SK-N-SH (cell line): ENCODE measurements at regions not wholly inside any gene's neighbourhood (a gene's known extent, or its start where the extent isn't known, plus 50 kb on each side); places are given as distances from the start of the nearest gene placed in this dataset.

Experiments used
- CTCF ChIA-PET: fragments of 300-600, 350-600 bp; formaldehyde crosslinking; extraction: SDS; loops from one replicate; lab custom pipeline; 2021; lab: Yijun Ruan, JAX
- POLR2A ChIA-PET: fragments of 350-600 bp; sonication (Branson Sonifier 250); formaldehyde crosslinking; extraction: SDS; loops from one replicate; lab custom pipeline; 2020; ENCODE audit warnings: antibody characterized with exemption, inconsistent platforms; lab: Yijun Ruan, JAX
- DNase-seq: peaks from one replicate; pipeline ENCODE4 v3.0.0; 2012
- H2AFZ ChIP-seq: fragments of 200-600 bp; sonication (generic); 2 replicates; pipeline ENCODE4 v1.8.1; 2016; ENCODE audit warnings: antibody characterized with exemption, mild to moderate bottlenecking, low read depth
- H3F3A ChIP-seq: fragments of 200-600 bp; sonication (generic); replicated peaks from 2 replicates; pipeline ENCODE3; 2016; ENCODE audit warnings: antibody characterized with exemption, mild to moderate bottlenecking; ENCODE audit not compliant: insufficient read depth
- H3K27ac ChIP-seq, 2 experiments: fragments of 200-500 bp in 1 of 2; fragments of 200-600 bp in 1 of 2; sonication (Bioruptor generic) in 1 of 2; sonication (generic), shearing (Covaris generic) in 1 of 2; 2 replicates each; pipeline versions ENCODE4 v1.5.1 to v1.6.1; 2014 to 2016; ENCODE audit warnings: low read depth in 2 of 2, inconsistent platforms in 1 of 2, low read length in 1 of 2, mild to moderate bottlenecking in 1 of 2, mixed read lengths in 1 of 2
- H3K27me3 ChIP-seq: fragments of 200-600 bp; sonication (generic), shearing (Covaris generic); 2 replicates; pipeline ENCODE4 v1.6.1; 2016; ENCODE audit warnings: mixed run types; ENCODE audit not compliant: insufficient read depth
- H3K36me3 ChIP-seq, 2 experiments: fragments of 200-500 bp in 1 of 2; fragments of 200-600 bp in 1 of 2; sonication (Bioruptor generic) in 1 of 2; sonication (generic) in 1 of 2; replicated peaks in 1 of 2; 2 replicates each; pipeline versions ENCODE3 to v1.5.1; 2014 to 2016; ENCODE audit warnings: low read length in 1 of 2, mild to moderate bottlenecking in 1 of 2; ENCODE audit not compliant: insufficient read depth in 2 of 2, control insufficient read depth in 1 of 2
- H3K4me1 ChIP-seq, 2 experiments: fragments of 200-500 bp in 1 of 2; fragments of 200-600 bp in 1 of 2; sonication (Bioruptor generic) in 1 of 2; sonication (generic), shearing (Covaris generic) in 1 of 2; 2 replicates each; pipeline versions ENCODE4 v1.5.1 to v1.6.1; 2014 to 2016; ENCODE audit warnings: low read depth in 1 of 2, low read length in 1 of 2, mixed run types in 1 of 2; ENCODE audit not compliant: insufficient read depth in 2 of 2, control insufficient read depth in 1 of 2
- H3K4me2 ChIP-seq: fragments of 200-600 bp; sonication (generic), shearing (Covaris generic); 2 replicates; pipeline ENCODE4 v1.6.1; 2017; ENCODE audit warnings: mixed run types
- H3K4me3 ChIP-seq, 2 experiments: fragments of 200-500 bp in 1 of 2; fragments of 200-600 bp in 1 of 2; sonication (Bioruptor generic) in 1 of 2; sonication (generic), shearing (Covaris generic) in 1 of 2; 2 replicates each; pipeline versions ENCODE4 v1.5.1 to v1.8.1; 2014 to 2016; ENCODE audit warnings: low read depth in 2 of 2, inconsistent platforms in 1 of 2, low read length in 1 of 2, mild to moderate bottlenecking in 1 of 2, mixed read lengths in 1 of 2, moderate library complexity in 1 of 2
- H3K79me2 ChIP-seq: fragments of 200-600 bp; sonication (generic); 2 replicates; pipeline ENCODE4 v1.8.1; 2017; ENCODE audit warnings: mild to moderate bottlenecking; ENCODE audit not compliant: insufficient read depth
- H3K9ac ChIP-seq: fragments of 200-600 bp; sonication (generic); 2 replicates; pipeline ENCODE4 v1.6.1; 2017; ENCODE audit warnings: mixed run types
- H3K9me2 ChIP-seq: fragments of 200-600 bp; sonication (generic); 2 replicates; pipeline ENCODE4 v1.6.1; 2017; ENCODE audit warnings: mixed run types
- H3K9me3 ChIP-seq: fragments of 200-600 bp; sonication (generic); 2 replicates; pipeline ENCODE4 v1.6.1; 2017; ENCODE audit warnings: mixed run types, mild to moderate bottlenecking, moderate library complexity
- H4K20me1 ChIP-seq: fragments of 200-600 bp; sonication (generic); 2 replicates; pipeline ENCODE4 v1.6.1; 2017; ENCODE audit warnings: mild to moderate bottlenecking, mixed run types; ENCODE audit not compliant: insufficient read depth
- CHD2 ChIP-seq: fragments of 150-350 bp; IDR thresholded peaks from 2 replicates; pipeline ENCODE4 v1.6.1; 2018; ENCODE audit warnings: low read length; ENCODE audit not compliant: partially characterized antibody
- CTCF ChIP-seq: fragments of 200-600 bp; sonication (generic); IDR thresholded peaks from 2 replicates; pipeline ENCODE4 v1.6.1; 2017; ENCODE audit warnings: antibody characterized with exemption, mild to moderate bottlenecking, moderate library complexity
- ELF1 ChIP-seq: IDR thresholded peaks from 2 replicates; pipeline ENCODE4 v1.4.0; 2012
- EZH2phosphoT487 ChIP-seq: fragments of 200-600 bp; sonication (generic); IDR thresholded peaks from 2 replicates; pipeline ENCODE4 v1.6.1; 2017; ENCODE audit warnings: low read depth, mixed run types, mild to moderate bottlenecking, antibody characterized with exemption, moderate library complexity, borderline replicate concordance
- FOSL2 ChIP-seq: IDR thresholded peaks from 2 replicates; pipeline ENCODE4 v1.4.0; 2012; ENCODE audit warnings: low read depth, mild to moderate bottlenecking, moderate library complexity, borderline replicate concordance
- JUND ChIP-seq: IDR thresholded peaks from 2 replicates; pipeline ENCODE4 v1.4.0; 2012
- MAX ChIP-seq: IDR thresholded peaks from 2 replicates; pipeline ENCODE4 v1.4.0; 2012; ENCODE audit warnings: low read depth
- MEF2A ChIP-seq: IDR thresholded peaks from 2 replicates; pipeline ENCODE4 v1.4.0; 2012; ENCODE audit warnings: low read depth, borderline replicate concordance
- NRF1 ChIP-seq: IDR thresholded peaks from 2 replicates; pipeline ENCODE4 v1.6.1; 2012; ENCODE audit warnings: low read depth, mild to moderate bottlenecking, low read length
- PBX3 ChIP-seq: IDR thresholded peaks from 2 replicates; pipeline ENCODE4; 2012
- RCOR1 ChIP-seq: fragments of 150-350 bp; IDR thresholded peaks from 2 replicates; pipeline ENCODE4 v1.6.1; 2017; ENCODE audit warnings: antibody characterized with exemption, low read length
- REST ChIP-seq: IDR thresholded peaks from 2 replicates; pipeline ENCODE4 v1.6.1; 2012; ENCODE audit warnings: mild to moderate bottlenecking, low read depth, low read length, moderate library complexity
- RXRA ChIP-seq: IDR thresholded peaks from 2 replicates; pipeline ENCODE4 v1.4.0; 2012; ENCODE audit warnings: low read depth, mild to moderate bottlenecking, borderline replicate concordance
- TAF1 ChIP-seq: IDR thresholded peaks from 2 replicates; pipeline ENCODE4 v1.6.1; 2012; ENCODE audit warnings: low read depth, mild to moderate bottlenecking, low read length, moderate library complexity, borderline replicate concordance
- YY1 ChIP-seq: IDR thresholded peaks from 2 replicates; pipeline ENCODE4 v1.4.0; 2012; ENCODE audit warnings: low read depth, mild to moderate bottlenecking
- WGBS: methylation state at CpG from one replicate; pipeline ENCODE4 v1.1.6; 2017; ENCODE audit warnings: low lambda C conversion rate; 5-methylcytosine and 5-hydroxymethylcytosine counted together
- TF ChIP-seq, protein P1 (sequence below): IDR thresholded peaks from 2 replicates; pipeline ENCODE4 v1.4.0; 2012; ENCODE audit warnings: low read depth, borderline replicate concordance
- TF ChIP-seq, protein P2 (sequence below): fragments of 150-350 bp; IDR thresholded peaks from 2 replicates; pipeline ENCODE4 v1.6.1; 2017; ENCODE audit warnings: antibody characterized with exemption, low read length, low read depth, borderline replicate concordance
- TF ChIP-seq, protein P3 (sequence below): IDR thresholded peaks from 2 replicates; pipeline ENCODE4 v1.4.0; 2012; ENCODE audit warnings: low read depth, borderline replicate concordance

DNA sequence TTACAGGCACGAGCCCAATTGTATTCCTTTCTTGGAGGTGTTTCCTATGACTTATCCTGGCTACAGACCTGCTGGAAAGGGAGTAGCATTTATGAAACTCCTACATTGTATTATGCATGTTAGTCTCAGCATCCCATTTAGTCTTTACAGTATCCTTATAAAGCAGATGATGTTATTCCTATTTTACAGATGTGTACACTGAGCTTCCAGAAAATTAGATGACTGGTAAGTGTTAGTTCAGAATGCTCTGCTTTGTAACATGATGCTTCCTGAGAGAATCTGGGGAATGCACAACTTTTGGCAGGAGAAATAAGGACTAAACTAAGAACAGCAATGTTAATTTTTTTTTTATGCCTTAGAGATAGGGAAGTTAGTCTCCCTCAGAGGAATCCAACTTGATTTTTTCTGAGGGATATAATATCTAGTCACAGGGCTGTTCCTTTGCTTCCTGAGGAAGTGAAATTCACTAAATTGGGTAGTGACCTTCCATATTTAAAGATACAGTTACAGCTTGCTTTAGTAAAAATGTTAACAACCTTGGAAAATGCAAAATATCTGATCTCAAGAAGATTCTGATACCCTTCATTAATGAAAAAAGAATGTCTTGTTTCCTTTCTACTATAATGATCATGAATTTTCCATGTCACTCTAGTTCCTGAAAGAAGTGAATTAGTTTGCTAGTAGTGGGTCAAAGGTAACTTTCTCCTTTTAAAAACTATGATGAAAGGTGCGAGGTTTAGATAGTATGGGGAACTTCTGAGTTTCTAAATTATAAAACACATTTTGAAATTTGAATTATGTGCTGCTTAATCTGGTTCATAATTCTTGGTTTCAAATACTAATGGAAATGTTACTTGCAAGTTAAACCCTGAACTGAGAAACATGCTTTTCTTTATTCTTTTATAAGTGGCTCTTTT lies 194.0 kb upstream of the PRPS1L1 start:
- TF ChIP-seq REST (no peak), CTCF (no peak), CHD2 (no peak), RXRA (no peak), FOSL2 (no peak), PBX3 (no peak), MEF2A (no peak), RCOR1 (no peak), TAF1 (no peak), MAX (no peak), NRF1 (no peak), JUND (no peak), ELF1 (no peak), YY1 (no peak), EZH2phosphoT487 (no peak)
- TF ChIP-seq, protein P1, sequence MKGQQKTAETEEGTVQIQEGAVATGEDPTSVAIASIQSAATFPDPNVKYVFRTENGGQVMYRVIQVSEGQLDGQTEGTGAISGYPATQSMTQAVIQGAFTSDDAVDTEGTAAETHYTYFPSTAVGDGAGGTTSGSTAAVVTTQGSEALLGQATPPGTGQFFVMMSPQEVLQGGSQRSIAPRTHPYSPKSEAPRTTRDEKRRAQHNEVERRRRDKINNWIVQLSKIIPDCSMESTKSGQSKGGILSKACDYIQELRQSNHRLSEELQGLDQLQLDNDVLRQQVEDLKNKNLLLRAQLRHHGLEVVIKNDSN, result no peak
- TF ChIP-seq, protein P2, sequence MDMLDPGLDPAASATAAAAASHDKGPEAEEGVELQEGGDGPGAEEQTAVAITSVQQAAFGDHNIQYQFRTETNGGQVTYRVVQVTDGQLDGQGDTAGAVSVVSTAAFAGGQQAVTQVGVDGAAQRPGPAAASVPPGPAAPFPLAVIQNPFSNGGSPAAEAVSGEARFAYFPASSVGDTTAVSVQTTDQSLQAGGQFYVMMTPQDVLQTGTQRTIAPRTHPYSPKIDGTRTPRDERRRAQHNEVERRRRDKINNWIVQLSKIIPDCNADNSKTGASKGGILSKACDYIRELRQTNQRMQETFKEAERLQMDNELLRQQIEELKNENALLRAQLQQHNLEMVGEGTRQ, result no peak
- TF ChIP-seq, protein P3, sequence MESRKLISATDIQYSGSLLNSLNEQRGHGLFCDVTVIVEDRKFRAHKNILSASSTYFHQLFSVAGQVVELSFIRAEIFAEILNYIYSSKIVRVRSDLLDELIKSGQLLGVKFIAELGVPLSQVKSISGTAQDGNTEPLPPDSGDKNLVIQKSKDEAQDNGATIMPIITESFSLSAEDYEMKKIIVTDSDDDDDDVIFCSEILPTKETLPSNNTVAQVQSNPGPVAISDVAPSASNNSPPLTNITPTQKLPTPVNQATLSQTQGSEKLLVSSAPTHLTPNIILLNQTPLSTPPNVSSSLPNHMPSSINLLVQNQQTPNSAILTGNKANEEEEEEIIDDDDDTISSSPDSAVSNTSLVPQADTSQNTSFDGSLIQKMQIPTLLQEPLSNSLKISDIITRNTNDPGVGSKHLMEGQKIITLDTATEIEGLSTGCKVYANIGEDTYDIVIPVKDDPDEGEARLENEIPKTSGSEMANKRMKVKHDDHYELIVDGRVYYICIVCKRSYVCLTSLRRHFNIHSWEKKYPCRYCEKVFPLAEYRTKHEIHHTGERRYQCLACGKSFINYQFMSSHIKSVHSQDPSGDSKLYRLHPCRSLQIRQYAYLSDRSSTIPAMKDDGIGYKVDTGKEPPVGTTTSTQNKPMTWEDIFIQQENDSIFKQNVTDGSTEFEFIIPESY, result no peak
- H3F3A ChIP-seq, result no peaks in the 10 kb centered on the region
- no peaks in the 10 kb centered on the region; the same call in 1 of the 2 replicates for H3K27me3 ChIP-seq
- no peaks in the 10 kb centered on the region for H3K9me3 ChIP-seq
- H3K9ac ChIP-seq, result no peak overlapping the region
- H3K4me2 ChIP-seq, result no peak overlapping the region
- no peaks in the 10 kb centered on the region for H3K36me3 ChIP-seq
- no peaks in the 10 kb centered on the region for H3K79me2 ChIP-seq
- H3K27ac ChIP-seq, result no peak overlapping the region
- H2AFZ ChIP-seq, result no peak overlapping the region
- 40% methylated on average over 2 of the region's 2 CpGs for WGBS
- H3K4me1 ChIP-seq, result no peaks in the 10 kb centered on the region; a peak in 1 of 4 replicates
- no peaks in the 10 kb centered on the region for H3K9me2 ChIP-seq
- no peak overlapping the region for H3K4me3 ChIP-seq
- CTCF ChIA-PET, result interaction anchor here (0.6 kb wide), 1 partner anchor 426 kb away, joined by 3 read pairs; no protein-coding TSS in a partner anchor
- H4K20me1 ChIP-seq, result no peaks in the 10 kb centered on the region
- DNase-seq, result no peak
- POLR2A ChIA-PET, result no interaction called here
